HEK293 (cell line): ENCODE measurements at regions not wholly inside any gene's neighbourhood (a gene's known extent, or its start where the extent isn't known, plus 50 kb on each side); places are given as distances from the start of the nearest gene placed in this dataset.

Experiments used
- CTCF ChIA-PET: fragments of 350-600 bp; formaldehyde crosslinking; extraction: SDS; loops from one replicate; lab custom pipeline; 2021; ENCODE audit warnings: antibody characterized with exemption; lab: Yijun Ruan, JAX
- POLR2A ChIA-PET: fragments of 300-600 bp; formaldehyde crosslinking; extraction: SDS; loops from one replicate; lab custom pipeline; 2020; ENCODE audit warnings: antibody characterized with exemption, inconsistent platforms; lab: Yijun Ruan, JAX
- H3K27ac ChIP-seq: fragments of 200-500 bp; sonication (Bioruptor generic); 2 replicates; pipeline ENCODE4 v1.5.1; 2014; ENCODE audit warnings: low read depth, low read length, control low read depth, inconsistent platforms; ENCODE audit errors: extremely low read depth
- H3K36me3 ChIP-seq, 2 experiments: fragments of 200-500 bp in 1 of 2; sonication (Bioruptor generic) in 1 of 2; 1 replicate in 1 of 2; 2 replicates in 1 of 2; pipeline ENCODE4 v1.5.1; 2014 to 2017; ENCODE audit warnings: inconsistent platforms in 2 of 2, low read length in 2 of 2; ENCODE audit not compliant: control insufficient read depth in 2 of 2, insufficient read depth in 1 of 2
- H3K4me1 ChIP-seq: fragments of 200-500 bp; sonication (Bioruptor generic); 2 replicates; pipeline ENCODE4 v1.5.1; 2014; ENCODE audit warnings: mild to moderate bottlenecking, low read length, inconsistent platforms; ENCODE audit not compliant: control insufficient read depth, insufficient read depth
- H3K4me3 ChIP-seq: 2 replicates; pipeline ENCODE4 v1.5.1; 2011; ENCODE audit warnings: low read depth, mild to moderate bottlenecking, control low read depth, low read length, moderate library complexity
- H3K9me3 ChIP-seq: fragments of 200-500 bp; sonication (Bioruptor generic); 2 replicates; pipeline ENCODE4 v1.5.1; 2014; ENCODE audit warnings: low read depth, low read length, inconsistent platforms; ENCODE audit not compliant: control insufficient read depth, insufficient read depth
- BCL11B ChIP-seq: fragments of 450-650 bp; formaldehyde crosslinking; IDR thresholded peaks from 2 replicates; pipeline ENCODE4 v1.5.1; 2016; ENCODE audit warnings: low read depth, missing biosample characterization, missing genetic modification characterization
- GLI4 ChIP-seq: fragments of 450-650 bp; formaldehyde crosslinking; IDR thresholded peaks from 2 replicates; pipeline ENCODE4 v1.5.1; 2016; ENCODE audit warnings: missing biosample characterization, missing genetic modification characterization
- GLIS1 ChIP-seq: fragments of 450-650 bp; formaldehyde crosslinking; IDR thresholded peaks from 2 replicates; pipeline ENCODE4 v1.5.1; 2016; ENCODE audit warnings: missing biosample characterization, missing genetic modification characterization
- GLIS2 ChIP-seq: fragments of 450-650 bp; formaldehyde crosslinking; IDR thresholded peaks from 2 replicates; pipeline ENCODE4 v1.5.1; 2016; ENCODE audit warnings: missing biosample characterization, missing genetic modification characterization
- HOXC10 ChIP-seq: sonication (generic); formaldehyde crosslinking; IDR thresholded peaks from 2 replicates; pipeline ENCODE4 v1.8.1; 2023; ENCODE audit warnings: mild to moderate bottlenecking, missing genetic modification reagents
- HOXD13 ChIP-seq: sonication (generic); formaldehyde crosslinking; IDR thresholded peaks from 2 replicates; pipeline ENCODE4 v1.8.0; 2022; ENCODE audit warnings: missing genetic modification reagents, borderline replicate concordance
- REPIN1 ChIP-seq: fragments of 450-650 bp; formaldehyde crosslinking; IDR thresholded peaks from 2 replicates; pipeline ENCODE4 v1.5.1; 2017; ENCODE audit warnings: missing biosample characterization, missing genetic modification characterization, low read depth
- SALL2 ChIP-seq: fragments of 450-650 bp; formaldehyde crosslinking; IDR thresholded peaks from 2 replicates; pipeline ENCODE4 v1.5.0; 2017; ENCODE audit warnings: missing biosample characterization, mild to moderate bottlenecking, missing genetic modification characterization, borderline replicate concordance
- ZFP37 ChIP-seq: fragments of 450-650 bp; formaldehyde crosslinking; IDR thresholded peaks from 2 replicates; pipeline ENCODE4 v1.5.1; 2016; ENCODE audit warnings: missing biosample characterization, missing genetic modification characterization
- ZIC2 ChIP-seq: fragments of 450-650 bp; formaldehyde crosslinking; IDR thresholded peaks from 2 replicates; pipeline ENCODE4 v1.5.1; 2016; ENCODE audit warnings: missing biosample characterization, missing genetic modification characterization
- ZNF112 ChIP-seq: fragments of 450-650 bp; formaldehyde crosslinking; IDR thresholded peaks from 2 replicates; pipeline ENCODE4 v1.5.0; 2017; ENCODE audit warnings: missing biosample characterization, missing genetic modification characterization
- ZNF114 ChIP-seq: fragments of 450-650 bp; formaldehyde crosslinking; IDR thresholded peaks from 2 replicates; pipeline ENCODE4 v1.5.0; 2017; ENCODE audit warnings: missing biosample characterization, missing genetic modification characterization
- ZNF202 ChIP-seq: fragments of 450-650 bp; formaldehyde crosslinking; IDR thresholded peaks from 2 replicates; pipeline ENCODE4 v1.5.1; 2016; ENCODE audit warnings: missing biosample characterization, missing genetic modification characterization, borderline replicate concordance
- ZNF24 ChIP-seq: fragments of 450-650 bp; formaldehyde crosslinking; IDR thresholded peaks from 2 replicates; pipeline ENCODE4 v1.5.1; 2016; ENCODE audit warnings: missing biosample characterization, missing genetic modification characterization
- ZNF335 ChIP-seq: fragments of 450-650 bp; formaldehyde crosslinking; conservative IDR thresholded peaks from 2 replicates; pipeline ENCODE4 v1.5.1; 2016; ENCODE audit warnings: missing biosample characterization, missing genetic modification characterization
- ZNF426 ChIP-seq: fragments of 450-650 bp; formaldehyde crosslinking; IDR thresholded peaks from 2 replicates; pipeline ENCODE4 v1.5.1; 2017; ENCODE audit warnings: missing biosample characterization, missing genetic modification characterization, mild to moderate bottlenecking, inconsistent platforms, moderate library complexity
- ZNF521 ChIP-seq: fragments of 450-650 bp; formaldehyde crosslinking; IDR thresholded peaks from 2 replicates; pipeline ENCODE4 v1.5.1; 2017; ENCODE audit warnings: missing biosample characterization, mild to moderate bottlenecking, missing genetic modification characterization
- ZNF571 ChIP-seq: fragments of 450-650 bp; formaldehyde crosslinking; IDR thresholded peaks from 2 replicates; pipeline ENCODE4 v1.5.0; 2017; ENCODE audit warnings: missing biosample characterization, missing genetic modification characterization
- ZNF623 ChIP-seq: fragments of 450-650 bp; formaldehyde crosslinking; IDR thresholded peaks from 2 replicates; pipeline ENCODE4 v1.5.1; 2016; ENCODE audit warnings: missing biosample characterization, missing genetic modification characterization
- ZNF747 ChIP-seq: fragments of 450-650 bp; formaldehyde crosslinking; IDR thresholded peaks from 2 replicates; pipeline ENCODE4 v1.5.1; 2016; ENCODE audit warnings: missing biosample characterization, missing genetic modification characterization
- ZNF768 ChIP-seq: fragments of 450-650 bp; formaldehyde crosslinking; IDR thresholded peaks from 2 replicates; pipeline ENCODE4 v1.5.1; 2018; ENCODE audit warnings: missing biosample characterization, mild to moderate bottlenecking, missing genetic modification characterization
- ZNF785 ChIP-seq: fragments of 450-650 bp; formaldehyde crosslinking; IDR thresholded peaks from 2 replicates; pipeline ENCODE4 v1.5.1; 2016; ENCODE audit warnings: missing biosample characterization, missing genetic modification characterization
- ZSCAN30 ChIP-seq: fragments of 450-650 bp; IDR thresholded peaks from 2 replicates; pipeline ENCODE4 v1.5.1; 2018; ENCODE audit warnings: missing biosample characterization, mild to moderate bottlenecking, missing genetic modification characterization, moderate library complexity
- TF ChIP-seq, protein P1 (sequence below): fragments of 450-650 bp; formaldehyde crosslinking; IDR thresholded peaks from 2 replicates; pipeline ENCODE4 v1.5.1; 2017; ENCODE audit warnings: missing biosample characterization, mild to moderate bottlenecking, missing genetic modification characterization, moderate library complexity
- TF ChIP-seq, protein P2 (sequence below): fragments of 450-650 bp; formaldehyde crosslinking; IDR thresholded peaks from 2 replicates; pipeline ENCODE4 v1.5.1; 2016; ENCODE audit warnings: missing biosample characterization, missing genetic modification characterization
- TF ChIP-seq, protein P3 (sequence below): fragments of 450-650 bp; formaldehyde crosslinking; IDR thresholded peaks from 2 replicates; pipeline ENCODE4 v1.5.1; 2016; ENCODE audit warnings: missing biosample characterization, missing genetic modification characterization, borderline replicate concordance
- TF ChIP-seq, protein P4 (sequence below): fragments of 450-650 bp; formaldehyde crosslinking; IDR thresholded peaks from 2 replicates; pipeline ENCODE4 v1.5.1; 2017; ENCODE audit warnings: missing biosample characterization, missing genetic modification characterization

DNA sequence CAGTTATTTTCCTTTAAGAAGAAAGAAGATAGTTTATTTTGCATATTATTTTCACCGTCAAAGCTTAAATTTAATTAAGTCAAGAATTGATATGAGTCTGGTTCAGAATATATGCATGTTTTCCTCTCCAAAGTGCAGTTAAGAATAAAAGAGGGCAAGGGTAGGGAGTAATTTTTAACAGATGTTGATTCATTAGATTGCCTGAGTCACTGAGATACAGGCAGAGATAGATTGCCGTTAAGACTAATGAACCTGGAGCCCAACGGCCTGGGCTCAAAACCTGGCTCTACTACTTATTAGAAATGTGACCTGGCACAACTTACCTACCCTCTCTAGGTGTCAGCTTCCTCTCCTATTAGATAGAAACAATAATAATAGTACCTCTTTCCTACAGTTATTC lies 1037.4 kb upstream of the PABPC4L start (continued):
- TF ChIP-seq, protein P1, sequence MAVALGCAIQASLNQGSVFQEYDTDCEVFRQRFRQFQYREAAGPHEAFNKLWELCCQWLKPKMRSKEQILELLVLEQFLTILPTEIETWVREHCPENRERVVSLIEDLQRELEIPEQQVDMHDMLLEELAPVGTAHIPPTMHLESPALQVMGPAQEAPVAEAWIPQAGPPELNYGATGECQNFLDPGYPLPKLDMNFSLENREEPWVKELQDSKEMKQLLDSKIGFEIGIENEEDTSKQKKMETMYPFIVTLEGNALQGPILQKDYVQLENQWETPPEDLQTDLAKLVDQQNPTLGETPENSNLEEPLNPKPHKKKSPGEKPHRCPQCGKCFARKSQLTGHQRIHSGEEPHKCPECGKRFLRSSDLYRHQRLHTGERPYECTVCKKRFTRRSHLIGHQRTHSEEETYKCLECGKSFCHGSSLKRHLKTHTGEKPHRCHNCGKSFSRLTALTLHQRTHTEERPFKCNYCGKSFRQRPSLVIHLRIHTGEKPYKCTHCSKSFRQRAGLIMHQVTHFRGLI (tag by site-specific recombination), result no peak
- TF ChIP-seq ZNF202 (no peak), ZNF114 (tag by site-specific recombination) (no peak), GLIS2 (no peak), REPIN1 (no peak)
- TF ChIP-seq, protein P2, sequence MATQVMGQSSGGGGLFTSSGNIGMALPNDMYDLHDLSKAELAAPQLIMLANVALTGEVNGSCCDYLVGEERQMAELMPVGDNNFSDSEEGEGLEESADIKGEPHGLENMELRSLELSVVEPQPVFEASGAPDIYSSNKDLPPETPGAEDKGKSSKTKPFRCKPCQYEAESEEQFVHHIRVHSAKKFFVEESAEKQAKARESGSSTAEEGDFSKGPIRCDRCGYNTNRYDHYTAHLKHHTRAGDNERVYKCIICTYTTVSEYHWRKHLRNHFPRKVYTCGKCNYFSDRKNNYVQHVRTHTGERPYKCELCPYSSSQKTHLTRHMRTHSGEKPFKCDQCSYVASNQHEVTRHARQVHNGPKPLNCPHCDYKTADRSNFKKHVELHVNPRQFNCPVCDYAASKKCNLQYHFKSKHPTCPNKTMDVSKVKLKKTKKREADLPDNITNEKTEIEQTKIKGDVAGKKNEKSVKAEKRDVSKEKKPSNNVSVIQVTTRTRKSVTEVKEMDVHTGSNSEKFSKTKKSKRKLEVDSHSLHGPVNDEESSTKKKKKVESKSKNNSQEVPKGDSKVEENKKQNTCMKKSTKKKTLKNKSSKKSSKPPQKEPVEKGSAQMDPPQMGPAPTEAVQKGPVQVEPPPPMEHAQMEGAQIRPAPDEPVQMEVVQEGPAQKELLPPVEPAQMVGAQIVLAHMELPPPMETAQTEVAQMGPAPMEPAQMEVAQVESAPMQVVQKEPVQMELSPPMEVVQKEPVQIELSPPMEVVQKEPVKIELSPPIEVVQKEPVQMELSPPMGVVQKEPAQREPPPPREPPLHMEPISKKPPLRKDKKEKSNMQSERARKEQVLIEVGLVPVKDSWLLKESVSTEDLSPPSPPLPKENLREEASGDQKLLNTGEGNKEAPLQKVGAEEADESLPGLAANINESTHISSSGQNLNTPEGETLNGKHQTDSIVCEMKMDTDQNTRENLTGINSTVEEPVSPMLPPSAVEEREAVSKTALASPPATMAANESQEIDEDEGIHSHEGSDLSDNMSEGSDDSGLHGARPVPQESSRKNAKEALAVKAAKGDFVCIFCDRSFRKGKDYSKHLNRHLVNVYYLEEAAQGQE, result no peak

DNA sequence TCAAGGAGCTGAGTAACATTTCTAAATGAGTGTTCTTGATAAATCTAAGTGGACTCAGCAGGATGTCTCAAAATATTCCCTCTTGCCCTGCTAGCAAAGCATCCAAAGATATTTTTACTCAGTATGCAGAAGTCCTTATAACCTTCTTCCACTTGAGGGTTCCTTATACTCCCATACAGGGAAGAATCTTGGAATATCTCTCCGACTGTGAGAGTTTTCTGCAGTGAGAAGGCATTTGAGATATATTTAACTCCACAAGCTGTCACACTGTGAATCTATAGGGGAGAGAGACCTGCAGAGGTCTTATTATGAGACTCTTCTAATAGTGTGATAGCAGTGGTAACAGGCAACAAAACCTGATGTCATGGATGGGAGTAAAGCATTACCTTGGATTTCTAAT lies 1034.5 kb upstream of the PABPC4L start:
- no peak overlapping the region for H3K4me3 ChIP-seq
- no peak overlapping the region for H3K27ac ChIP-seq
- H3K4me1 ChIP-seq, result no peaks in the 10 kb centered on the region
- TF ChIP-seq ZNF785, result no peak
- TF ChIP-seq, protein P3, sequence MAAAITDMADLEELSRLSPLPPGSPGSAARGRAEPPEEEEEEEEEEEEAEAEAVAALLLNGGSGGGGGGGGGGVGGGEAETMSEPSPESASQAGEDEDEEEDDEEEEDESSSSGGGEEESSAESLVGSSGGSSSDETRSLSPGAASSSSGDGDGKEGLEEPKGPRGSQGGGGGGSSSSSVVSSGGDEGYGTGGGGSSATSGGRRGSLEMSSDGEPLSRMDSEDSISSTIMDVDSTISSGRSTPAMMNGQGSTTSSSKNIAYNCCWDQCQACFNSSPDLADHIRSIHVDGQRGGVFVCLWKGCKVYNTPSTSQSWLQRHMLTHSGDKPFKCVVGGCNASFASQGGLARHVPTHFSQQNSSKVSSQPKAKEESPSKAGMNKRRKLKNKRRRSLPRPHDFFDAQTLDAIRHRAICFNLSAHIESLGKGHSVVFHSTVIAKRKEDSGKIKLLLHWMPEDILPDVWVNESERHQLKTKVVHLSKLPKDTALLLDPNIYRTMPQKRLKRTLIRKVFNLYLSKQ (tag by site-specific recombination), result no peak
- TF ChIP-seq HOXC10 (CRISPR knock-in tag), result no peak
- no peak for TF ChIP-seq ZNF426
- no peak for TF ChIP-seq ZNF768 (tag by site-specific recombination)
- no peak for TF ChIP-seq GLI4 (tag by site-specific recombination)
- no peak for TF ChIP-seq ZNF571 (tag by site-specific recombination)
- TF ChIP-seq ZNF623 (tag by site-specific recombination), result no peak
- no peak for TF ChIP-seq ZNF521 (tag by site-specific recombination)
- no peak for TF ChIP-seq ZNF112 (tag by site-specific recombination)
- TF ChIP-seq ZFP37 (tag by site-specific recombination), result no peak
- no peak for TF ChIP-seq SALL2 (tag by site-specific recombination)
- TF ChIP-seq ZSCAN30 (tag by site-specific recombination), result no peak
- TF ChIP-seq ZNF335 (tag by site-specific recombination), result no peak
- ChIA-PET POLR2A (no interaction called here), CTCF (no interaction called here)
- no peaks in the 10 kb centered on the region for H3K9me3 ChIP-seq
- H3K36me3 ChIP-seq, result no peaks in the 10 kb centered on the region

DNA sequence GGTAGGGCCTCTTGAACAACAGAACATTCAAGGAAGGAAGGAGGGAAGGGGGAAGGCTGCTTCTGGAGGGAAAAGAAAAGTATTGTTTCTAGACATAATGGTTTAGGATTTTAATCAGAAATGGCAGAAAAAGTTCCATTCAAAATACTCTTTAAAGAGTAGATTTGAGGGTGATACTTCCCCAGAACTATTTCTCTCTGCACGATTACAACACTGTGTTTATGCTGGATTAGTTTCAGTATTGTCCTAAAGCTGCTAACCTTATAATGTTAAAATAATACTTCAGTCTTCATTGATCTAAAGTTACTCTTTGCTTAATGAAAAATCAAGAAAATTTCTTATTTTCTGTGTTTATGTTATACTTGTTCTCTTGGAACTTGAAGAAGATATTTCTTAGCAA lies 1026.3 kb upstream of the PABPC4L start:
- CTCF ChIA-PET, result interaction anchor here (0.5 kb wide), 1 partner anchor 561 kb away, joined by 4 read pairs; no protein-coding TSS in a partner anchor
- POLR2A ChIA-PET, result no interaction called here
- Histone ChIP-seq H3K36me3 (no peaks in the 10 kb centered on the region), H3K27ac (no peak overlapping the region), H3K4me3 (no peak overlapping the region), H3K4me1 (no peaks in the 10 kb centered on the region), H3K9me3 (no peaks in the 10 kb centered on the region)
- TF ChIP-seq ZNF768 (tag by site-specific recombination), result no peak
- TF ChIP-seq ZIC2, result no peak
- TF ChIP-seq BCL11B (tag by site-specific recombination), result no peak
- TF ChIP-seq GLIS1 (tag by site-specific recombination), result no peak
- TF ChIP-seq, protein P4, sequence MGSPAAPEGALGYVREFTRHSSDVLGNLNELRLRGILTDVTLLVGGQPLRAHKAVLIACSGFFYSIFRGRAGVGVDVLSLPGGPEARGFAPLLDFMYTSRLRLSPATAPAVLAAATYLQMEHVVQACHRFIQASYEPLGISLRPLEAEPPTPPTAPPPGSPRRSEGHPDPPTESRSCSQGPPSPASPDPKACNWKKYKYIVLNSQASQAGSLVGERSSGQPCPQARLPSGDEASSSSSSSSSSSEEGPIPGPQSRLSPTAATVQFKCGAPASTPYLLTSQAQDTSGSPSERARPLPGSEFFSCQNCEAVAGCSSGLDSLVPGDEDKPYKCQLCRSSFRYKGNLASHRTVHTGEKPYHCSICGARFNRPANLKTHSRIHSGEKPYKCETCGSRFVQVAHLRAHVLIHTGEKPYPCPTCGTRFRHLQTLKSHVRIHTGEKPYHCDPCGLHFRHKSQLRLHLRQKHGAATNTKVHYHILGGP (tag by site-specific recombination), result no peak
- TF ChIP-seq ZNF24 (tag by site-specific recombination), result no peak
- TF ChIP-seq HOXD13 (CRISPR knock-in tag), result no peak
- TF ChIP-seq GLI4 (tag by site-specific recombination), result no peak
- TF ChIP-seq ZNF747 (tag by site-specific recombination), result no peak
